GM19468 (cell line): ENCODE measurements at regions not wholly inside any gene's neighbourhood (a gene's known extent, or its start where the extent isn't known, plus 50 kb on each side); places are given as distances from the start of the nearest gene placed in this dataset.
"Not testable (repeated sequence)": the region's sequence is repeated elsewhere in the genome, so short reads cannot be mapped to it uniquely, and the experiment has no call there.

Experiments used
- ATAC-seq: cut with Tn5 transposase; IDR thresholded peaks from one replicate; pipeline ENCODE4 v1.9.1; 2021; ENCODE audit warnings: mild to moderate bottlenecking, moderate library complexity, moderate number of reproducible peaks; ENCODE audit not compliant: unreplicated experiment; ENCODE audit errors: extremely low read depth

DNA sequence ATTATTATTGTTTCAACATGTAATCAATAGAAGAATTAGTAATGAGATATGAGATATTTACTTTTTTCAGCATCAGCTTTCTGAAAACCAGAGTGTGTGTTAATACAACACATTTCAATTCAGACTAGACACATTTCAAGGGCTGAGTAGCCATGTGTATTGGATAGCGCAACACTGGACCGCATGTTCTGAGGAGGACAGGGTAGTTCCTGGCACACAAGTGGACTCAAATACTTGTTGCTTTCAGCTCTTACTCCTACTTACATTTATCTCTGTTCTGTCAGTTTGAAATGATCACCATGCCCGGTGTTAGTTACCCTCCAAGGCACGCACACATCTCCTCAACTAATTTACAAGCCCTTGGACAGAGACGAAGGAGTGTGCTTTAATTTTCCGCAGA is 126.6 kb downstream of the SLC24A2 start:
- ATAC-seq, result no peak

DNA sequence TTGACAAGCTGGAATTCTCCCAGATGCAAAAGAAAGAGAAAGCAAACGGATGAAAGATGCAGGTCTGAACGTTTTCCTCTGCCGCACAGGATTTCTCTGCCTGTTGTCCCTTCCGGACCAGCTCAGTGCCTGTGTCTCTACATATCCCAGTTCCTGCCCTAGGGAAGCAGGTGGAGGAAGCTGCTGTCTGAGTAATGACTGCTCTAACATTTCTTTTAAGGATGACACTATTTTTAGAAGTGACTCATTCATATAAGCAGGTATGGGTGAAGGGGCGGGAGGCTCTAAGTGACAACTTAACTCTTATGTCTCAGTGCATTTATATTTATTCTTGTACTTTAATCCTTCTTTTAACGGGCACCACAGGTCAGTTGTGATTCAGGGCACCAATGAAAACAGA is 128.8 kb downstream of the SLC24A2 start:
- no peak for ATAC-seq

DNA sequence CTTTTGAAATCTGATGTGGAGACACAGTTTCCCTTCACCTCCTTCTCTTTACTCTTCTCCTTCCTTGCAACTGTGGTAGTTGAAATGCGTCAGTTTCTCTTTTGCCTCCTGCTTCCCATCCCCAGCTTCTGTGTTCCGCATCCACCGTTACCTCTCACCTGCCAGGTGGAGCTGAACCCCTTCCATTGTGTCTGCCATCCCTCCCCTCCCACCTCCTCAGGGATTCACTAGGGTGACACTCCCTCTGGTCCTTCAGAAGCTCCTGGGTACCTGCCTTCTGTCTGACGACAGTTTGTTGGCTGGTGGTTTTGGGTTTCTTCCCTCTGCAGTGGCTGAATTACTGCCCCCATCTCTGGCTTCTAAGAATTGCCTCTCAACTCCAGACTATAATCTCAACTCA is 132.1 kb downstream of the SLC24A2 start:
- ATAC-seq, result no peak

DNA sequence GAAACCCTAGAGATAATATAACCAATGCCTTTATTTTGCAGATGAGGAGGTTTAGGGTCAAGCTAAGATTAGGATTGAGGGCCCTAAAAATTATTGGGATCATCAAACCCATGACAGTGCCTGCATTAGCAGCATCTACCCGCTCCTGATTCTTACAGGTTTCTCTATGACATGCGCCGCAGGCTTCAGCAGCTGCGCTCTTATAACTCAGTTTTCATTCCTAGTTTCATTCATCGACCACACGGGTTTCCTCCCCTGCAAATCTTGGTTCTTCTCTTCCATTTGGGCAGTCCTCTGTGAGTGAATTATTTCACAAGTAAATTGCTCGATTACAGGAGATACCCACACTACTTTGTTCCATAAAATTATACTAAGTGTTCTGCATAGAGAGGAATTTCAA is 137.2 kb downstream of the SLC24A2 start:
- ATAC-seq, result no peak

DNA sequence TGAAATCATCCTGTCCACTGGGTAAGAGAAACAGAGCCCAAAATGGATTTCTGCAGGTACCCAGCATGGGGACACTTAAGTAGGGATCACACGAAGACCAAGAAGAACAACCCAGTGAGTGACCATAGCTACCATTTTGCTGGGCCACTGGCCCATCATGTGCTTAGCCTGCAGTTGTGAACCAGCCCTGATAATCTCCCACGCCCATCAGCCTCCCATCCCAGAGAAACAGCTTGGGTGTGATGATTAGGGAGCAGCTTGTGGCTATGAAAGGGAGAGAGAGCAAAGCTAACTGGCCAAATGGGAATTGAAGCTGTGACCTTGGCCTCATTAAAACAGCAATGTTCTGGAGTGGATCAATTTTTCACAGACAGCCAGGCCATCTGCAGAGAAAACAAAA is 138.5 kb downstream of the SLC24A2 start:
- no peak for ATAC-seq

DNA sequence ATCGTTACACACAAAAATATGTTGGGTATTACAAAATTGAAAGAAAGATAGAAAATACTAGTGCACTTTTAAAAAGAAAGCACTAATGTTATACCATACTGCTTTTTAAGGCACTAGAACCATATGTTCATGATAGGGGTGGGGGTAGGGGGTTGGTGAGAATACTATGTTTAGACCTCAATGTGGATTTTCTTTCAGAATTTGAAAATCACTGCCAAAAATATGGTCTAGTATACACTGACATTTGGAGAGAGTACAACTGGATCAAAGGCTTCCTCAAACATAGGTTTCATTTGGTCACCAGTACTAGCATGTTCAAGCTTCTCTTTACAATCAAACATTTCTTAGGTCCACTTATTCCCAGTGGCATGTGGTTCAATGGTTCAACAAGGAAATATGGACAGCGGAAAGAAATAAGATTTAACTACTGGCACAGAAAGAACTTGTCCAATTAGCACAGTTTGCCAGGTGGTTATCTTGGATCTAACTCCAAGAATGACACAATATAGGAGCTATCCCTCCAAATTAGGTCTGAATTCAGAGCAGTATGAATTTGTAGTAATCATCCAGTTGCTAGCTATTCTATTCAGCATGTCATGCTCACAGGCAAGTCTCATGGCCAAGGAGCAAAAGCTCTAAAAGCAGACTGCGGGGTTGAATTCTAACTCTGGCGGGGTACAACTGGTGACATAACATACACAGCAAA is 139.3 kb downstream of the SLC24A2 start:
- ATAC-seq, result no peak

DNA sequence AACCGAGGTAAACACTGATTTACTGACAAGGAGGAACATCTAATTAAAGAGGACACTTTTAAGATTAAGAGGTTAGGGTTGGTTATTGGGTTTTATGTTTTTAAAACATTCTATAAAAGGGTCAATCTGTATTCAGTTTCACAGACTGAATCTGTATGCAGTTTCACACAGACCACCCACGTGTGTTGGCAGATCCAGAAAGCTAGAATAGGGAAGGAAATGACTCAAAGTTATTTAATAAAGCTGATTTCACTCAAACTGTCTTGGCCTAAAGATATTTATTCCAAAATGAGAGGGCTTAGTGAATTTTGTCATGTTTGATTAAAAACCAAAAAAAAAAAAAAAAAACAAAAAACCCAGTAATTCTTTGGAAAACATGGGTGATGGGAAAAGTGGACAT is 140.2 kb downstream of the SLC24A2 start:
- no peak for ATAC-seq

DNA sequence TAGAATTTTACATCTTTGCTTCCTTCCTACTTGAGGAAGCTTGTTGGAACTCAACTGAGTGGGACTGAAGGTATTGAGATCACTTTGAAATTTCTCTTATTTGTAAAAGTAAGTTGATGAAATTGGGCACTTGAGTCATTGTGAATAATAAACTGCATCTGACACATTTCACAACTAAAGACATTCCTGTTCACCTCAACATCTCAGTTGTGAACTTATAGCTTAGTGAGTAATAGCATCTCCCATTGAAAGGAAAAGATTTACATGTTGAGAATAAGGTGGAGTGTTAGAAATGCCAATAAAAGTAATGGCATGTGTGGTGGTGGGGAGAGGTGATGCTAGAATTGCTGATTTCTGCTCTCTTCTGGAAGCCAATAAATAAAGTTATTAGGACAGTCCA is 145.0 kb downstream of the SLC24A2 start:
- no peak for ATAC-seq

DNA sequence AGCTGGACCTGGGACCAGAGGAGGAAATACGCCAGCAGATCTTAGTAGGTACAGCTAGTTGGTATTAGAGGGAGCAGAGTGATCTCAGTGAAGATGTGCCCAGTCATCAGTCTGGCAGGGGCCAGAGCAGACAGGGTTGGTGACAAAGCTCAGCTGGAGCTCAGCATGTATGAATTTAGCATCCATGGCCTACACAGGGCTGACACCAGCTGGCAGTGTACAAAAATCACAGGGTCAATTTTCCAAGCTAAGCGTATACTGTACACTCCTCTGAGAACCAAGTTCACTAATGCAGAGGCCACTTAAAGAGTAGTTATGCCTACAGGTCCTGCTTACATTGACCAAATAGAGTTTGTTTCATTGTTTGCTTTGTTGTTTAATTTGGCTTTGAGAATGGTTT is 146.6 kb downstream of the SLC24A2 start:
- no peak for ATAC-seq

DNA sequence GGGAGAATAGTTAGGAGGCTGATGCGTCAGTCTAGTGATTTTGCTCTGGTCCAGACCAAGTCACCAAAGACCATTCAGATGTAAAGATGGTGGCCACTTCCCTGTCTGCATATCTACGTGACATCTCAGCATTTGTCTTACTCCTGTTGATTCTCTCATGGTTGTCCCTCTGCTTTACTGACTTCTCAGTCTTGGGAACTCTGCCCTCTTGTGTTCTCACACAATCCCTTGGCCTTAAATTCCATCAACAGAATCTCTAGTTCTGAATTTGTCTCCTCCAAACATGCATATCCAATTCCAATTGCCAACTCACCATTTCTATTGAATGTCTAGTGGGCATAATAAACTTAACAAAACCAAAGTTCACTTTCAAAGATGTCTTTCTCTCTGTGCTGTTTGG is 147.8 kb downstream of the SLC24A2 start:
- ATAC-seq, result no peak

DNA sequence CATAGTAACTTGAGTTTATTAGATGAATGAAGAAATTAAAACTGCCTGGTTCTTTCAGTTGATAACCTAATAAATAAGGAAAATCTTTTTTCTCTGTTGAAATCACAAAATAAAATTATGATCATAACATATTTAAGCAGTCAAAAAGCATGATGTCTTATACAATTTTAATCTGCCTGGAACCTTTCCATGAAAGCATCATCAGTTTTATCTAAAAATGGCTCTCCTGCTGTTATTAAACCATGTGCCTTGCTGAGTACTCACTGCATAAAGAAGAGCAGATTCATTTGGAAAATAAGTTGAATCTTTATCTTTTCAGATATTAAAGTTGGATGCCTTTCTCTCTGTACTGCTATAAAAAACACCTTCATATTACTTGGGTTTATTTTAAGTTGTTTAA is 148.8 kb downstream of the SLC24A2 start:
- no peak for ATAC-seq

DNA sequence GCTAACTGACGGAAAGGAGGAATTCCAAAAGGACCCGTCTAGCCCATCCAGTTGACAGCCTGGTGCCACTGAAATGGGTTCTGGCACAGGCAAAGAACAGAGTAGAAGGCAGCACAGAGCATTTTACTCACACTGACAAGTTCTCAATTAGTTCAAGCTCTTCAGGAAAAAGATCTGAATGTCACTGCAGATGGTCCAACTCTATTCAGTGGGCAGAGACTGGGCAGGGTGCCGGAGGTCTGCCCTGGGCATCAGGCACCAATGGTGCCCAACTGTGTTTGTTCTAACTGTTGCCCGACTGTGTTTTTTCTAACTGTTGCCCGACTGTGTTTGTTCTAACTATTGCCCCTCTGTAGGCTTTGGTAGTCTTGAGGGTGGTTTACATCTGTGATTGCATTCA is 151.8 kb downstream of the SLC24A2 start:
- no peak for ATAC-seq

DNA sequence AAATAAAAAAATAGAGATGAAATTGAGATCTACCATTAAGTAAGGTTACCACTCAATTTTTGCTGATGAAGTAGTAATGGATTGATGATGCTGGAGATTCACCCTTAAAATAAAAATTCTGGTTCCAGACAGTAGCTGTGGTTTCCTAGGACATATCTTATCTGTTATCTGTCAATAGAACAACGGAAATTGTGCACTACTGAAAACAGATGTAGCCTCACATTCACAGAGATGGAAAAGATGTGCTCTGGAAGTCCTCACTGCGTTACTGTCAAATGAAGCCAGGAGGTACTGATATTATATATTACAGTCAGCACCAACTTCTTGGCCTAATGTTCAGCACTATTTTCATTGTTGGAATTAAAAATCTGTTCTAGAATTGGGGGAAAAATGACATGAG is 154.0 kb downstream of the SLC24A2 start:
- no peak for ATAC-seq

DNA sequence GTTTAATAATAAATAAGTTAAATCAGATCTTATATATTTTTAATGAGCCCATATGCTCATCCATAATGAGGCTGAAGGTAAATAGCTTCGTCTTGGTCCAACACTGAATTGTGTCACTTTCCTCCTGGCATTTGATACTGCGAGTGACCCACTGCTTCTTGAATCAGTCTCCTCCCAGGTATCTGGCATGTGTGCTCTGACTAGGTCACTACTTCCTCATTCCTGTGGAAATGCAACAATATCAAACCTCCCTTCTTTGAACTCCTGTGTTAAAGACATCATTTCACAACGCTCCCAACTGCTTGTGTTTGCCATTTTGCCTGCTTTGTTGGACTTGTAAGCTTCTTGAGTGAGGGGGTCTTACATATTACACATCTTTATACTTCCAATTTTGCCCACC is 157.7 kb downstream of the SLC24A2 start:
- no peak for ATAC-seq

DNA sequence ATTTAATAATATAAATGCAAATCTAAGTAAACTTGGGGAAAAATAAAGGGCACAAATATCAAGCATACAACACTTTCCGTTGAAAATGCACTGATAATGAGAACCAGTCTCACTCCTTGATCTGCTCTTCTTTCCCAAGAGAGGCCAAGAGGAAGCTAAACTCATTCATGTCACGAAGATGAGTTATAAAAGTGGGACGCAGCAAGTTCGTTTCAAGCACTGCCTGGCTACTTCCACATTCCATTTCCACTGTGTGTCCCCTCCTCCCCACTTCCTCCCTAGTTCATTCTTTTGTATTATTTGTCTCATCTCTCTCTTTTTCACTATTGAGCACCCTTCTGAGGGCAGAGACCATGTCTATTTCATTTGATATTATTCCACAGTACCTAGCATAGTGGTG is 158.1 kb downstream of the SLC24A2 start:
- no peak for ATAC-seq

DNA sequence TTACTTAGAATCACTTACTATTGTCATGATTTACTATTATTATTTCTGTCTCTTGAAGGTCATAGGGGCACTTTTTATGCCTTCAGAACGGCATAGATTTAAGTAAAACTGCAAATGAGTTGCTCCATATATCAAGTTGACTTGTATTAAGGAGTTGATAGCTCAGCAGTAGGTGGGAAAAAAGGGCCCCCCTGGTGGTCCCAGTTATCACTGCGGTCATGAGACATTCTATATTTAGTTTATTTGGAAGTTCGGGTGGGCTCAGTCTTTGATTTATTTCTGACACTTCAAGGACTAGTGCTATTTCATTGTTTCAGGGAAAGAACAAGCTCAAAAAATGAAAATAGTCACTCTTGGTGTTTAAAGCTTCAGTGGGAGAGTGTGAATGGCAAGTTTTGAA is 159.3 kb downstream of the SLC24A2 start:
- no peak for ATAC-seq

DNA sequence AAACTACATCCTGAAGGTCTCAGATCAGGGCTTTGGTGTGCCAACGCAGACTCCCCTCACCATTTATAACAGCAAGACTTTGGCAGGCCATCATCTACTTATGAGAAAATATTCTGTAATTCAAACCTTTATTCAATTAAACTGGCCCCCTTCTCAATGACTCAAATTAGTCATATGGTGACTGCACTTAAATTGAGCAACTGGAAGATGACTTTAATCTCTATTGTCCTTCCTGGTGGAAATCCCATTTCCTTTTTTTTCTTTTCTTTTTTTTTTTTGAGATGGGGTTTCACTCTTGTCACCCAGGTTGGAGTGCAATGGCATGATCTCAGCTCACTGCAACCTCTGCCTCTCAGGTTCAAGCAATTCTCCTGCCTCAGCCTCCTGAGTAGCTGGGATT is 163.4 kb downstream of the SLC24A2 start:
- not testable (repeated sequence) for ATAC-seq

DNA sequence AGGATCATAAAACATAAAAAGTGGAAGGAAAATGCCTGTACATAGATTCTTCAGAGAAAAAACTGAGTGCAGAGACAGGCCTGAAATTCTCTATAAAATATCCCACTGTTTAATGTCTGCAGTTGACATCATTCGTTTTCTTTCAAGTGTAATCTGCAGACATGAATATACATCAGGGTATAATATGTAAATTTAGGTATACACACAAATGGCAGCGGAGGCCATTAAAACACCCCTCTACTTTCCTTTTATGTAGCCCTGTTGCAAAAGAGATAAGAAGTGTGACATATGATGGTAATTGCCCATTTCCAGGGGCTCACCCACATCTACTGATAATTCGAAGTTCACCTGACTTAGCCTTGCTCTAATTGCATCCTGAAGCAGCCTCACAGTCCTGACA is 164.3 kb downstream of the SLC24A2 start:
- ATAC-seq, result no peak

DNA sequence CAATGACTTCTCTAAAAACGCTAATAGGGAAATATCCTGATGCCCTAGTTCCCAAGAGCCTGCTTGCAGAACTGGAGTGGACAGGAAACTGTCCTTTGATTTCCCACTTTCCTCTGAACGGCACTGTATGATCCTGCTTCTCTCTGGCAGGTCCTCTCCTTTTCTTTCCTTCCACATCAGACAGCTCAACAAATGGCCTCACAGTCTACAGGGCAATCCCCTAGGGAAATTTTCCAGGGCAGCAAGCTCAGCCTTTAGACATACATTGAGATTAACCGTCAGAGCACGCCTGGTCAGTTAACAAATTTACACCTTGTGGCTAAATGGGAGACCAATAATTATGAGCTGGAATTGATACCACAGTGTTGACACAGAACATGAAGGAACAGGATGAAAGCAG is 164.9 kb downstream of the SLC24A2 start:
- no peak for ATAC-seq

DNA sequence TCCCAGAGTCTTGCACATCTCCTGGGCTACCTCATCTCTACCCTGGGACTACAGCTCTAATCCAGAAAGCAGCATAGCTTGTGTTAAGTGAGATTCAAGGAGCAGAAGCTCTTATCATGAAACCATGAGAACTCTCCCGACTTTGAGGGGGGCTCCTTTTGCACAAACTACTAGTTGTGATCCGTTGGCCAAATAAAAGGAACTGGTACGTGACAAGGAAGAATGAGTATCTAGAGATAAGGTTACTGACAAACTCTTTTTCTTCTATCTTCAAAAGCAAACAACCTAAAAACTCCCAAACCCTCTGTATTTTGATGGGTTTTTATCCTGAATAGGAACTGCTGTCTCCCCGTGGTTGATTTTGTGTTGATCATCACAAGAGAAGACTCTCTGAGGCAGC is 168.5 kb downstream of the SLC24A2 start:
- no peak for ATAC-seq

DNA sequence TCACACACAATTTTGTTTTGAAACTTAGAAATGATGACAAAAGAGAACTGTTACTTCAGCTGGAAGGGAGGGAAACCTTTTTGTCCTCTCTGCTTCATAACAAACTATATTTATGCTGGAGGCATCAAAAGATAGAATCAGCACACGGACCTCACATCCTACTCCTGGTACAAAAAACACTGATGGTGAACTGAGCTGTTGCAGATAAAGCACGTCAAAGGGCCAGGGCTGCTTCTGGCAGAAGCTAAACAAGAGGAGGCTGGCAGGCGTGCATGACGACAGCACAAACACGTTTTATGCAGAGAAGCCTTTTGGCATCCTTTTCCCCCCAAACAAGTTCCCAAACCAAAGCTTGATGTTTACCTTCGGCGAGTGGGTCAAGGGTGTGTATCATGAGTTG is 169.6 kb downstream of the SLC24A2 start:
- ATAC-seq, result no peak

DNA sequence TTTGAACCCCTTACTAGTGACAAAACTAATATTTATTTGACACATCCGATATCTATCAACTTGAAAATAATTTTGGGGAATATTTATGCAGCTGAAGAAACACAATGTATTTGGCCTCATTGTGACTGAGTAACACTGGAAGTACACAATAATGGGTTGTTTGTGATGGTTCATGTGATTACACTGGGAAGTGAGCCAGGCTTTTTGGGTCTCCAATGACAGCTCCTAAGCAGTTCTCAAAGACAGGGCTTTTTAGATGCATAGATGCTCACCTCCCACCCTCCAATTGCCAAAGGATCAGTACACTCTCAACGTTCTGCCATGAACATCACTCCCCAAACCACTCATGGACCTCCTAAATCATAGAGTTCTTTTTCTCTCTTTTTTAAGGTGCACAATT is 170.0 kb downstream of the SLC24A2 start:
- no peak for ATAC-seq
